ENCODE measurements at regions not wholly inside any gene's neighbourhood (a gene's known extent, or its start where the extent isn't known, plus 50 kb on each side); places are given as distances from the start of the nearest gene placed in this dataset.

- no peak overlapping the region for H3K4me3 Mint-ChIP-seq (ENCODE audit: unreplicated experiment)
- no peak for DNase-seq (ENCODE audit: low spot score)
- TF ChIP-seq CTCF (IDR thresholded peaks at IDR 0.05), result no peak
- no peak overlapping the region for H3K27ac Mint-ChIP-seq (ENCODE audit: unreplicated experiment)
- peaks cover 13% of the 10 kb centered on the region for H3K9me3 Mint-ChIP-seq (ENCODE audit: low read depth)
- no peaks in the 10 kb centered on the region for H3K27me3 Mint-ChIP-seq (ENCODE audit: low read depth)
- no peaks in the 10 kb centered on the region for H3K4me1 Mint-ChIP-seq (ENCODE audit: low read depth)
- H3K36me3 Mint-ChIP-seq (ENCODE audit: low read depth), result no peaks in the 10 kb centered on the region
Observed at GRCh38 chrX:4175221-4175620, 461.8 kb upstream of the PRKX start.

GRCh38 chrX:4173743-4174142 lies 460.3 kb upstream of the PRKX start:
- no peak for DNase-seq (ENCODE audit: low spot score)
- no peaks in the 10 kb centered on the region for H3K36me3 Mint-ChIP-seq (ENCODE audit: low read depth)
- no peaks in the 10 kb centered on the region for H3K27me3 Mint-ChIP-seq (ENCODE audit: low read depth)
- no peaks in the 10 kb centered on the region for H3K4me1 Mint-ChIP-seq (ENCODE audit: low read depth)
- TF ChIP-seq CTCF (IDR thresholded peaks at IDR 0.05), result no peak
- no peak overlapping the region for H3K27ac Mint-ChIP-seq (ENCODE audit: unreplicated experiment)
- H3K9me3 Mint-ChIP-seq (ENCODE audit: low read depth), result peaks cover 18% of the 10 kb centered on the region
- no peak overlapping the region for H3K4me3 Mint-ChIP-seq (ENCODE audit: unreplicated experiment)

- DNase-seq (ENCODE audit: low spot score), result no peak
- H3K4me3 Mint-ChIP-seq (ENCODE audit: unreplicated experiment), result no peak overlapping the region
- no peaks in the 10 kb centered on the region for H3K36me3 Mint-ChIP-seq (ENCODE audit: low read depth)
- H3K27ac Mint-ChIP-seq (ENCODE audit: unreplicated experiment), result no peak overlapping the region
- no peaks in the 10 kb centered on the region for H3K4me1 Mint-ChIP-seq (ENCODE audit: low read depth)
- no peaks in the 10 kb centered on the region for H3K27me3 Mint-ChIP-seq (ENCODE audit: low read depth)
- H3K9me3 Mint-ChIP-seq (ENCODE audit: low read depth), result peaks cover 19% of the 10 kb centered on the region
- no peak for TF ChIP-seq CTCF (IDR thresholded peaks at IDR 0.05)
Observed at GRCh38 chrX:4151798-4152197, 438.3 kb upstream of the PRKX start.

- no peak for DNase-seq (ENCODE audit: low spot score)
- no peak overlapping the region for H3K4me3 Mint-ChIP-seq (ENCODE audit: unreplicated experiment)
- H3K36me3 Mint-ChIP-seq (ENCODE audit: low read depth), result no peaks in the 10 kb centered on the region
- H3K4me1 Mint-ChIP-seq (ENCODE audit: low read depth), result no peaks in the 10 kb centered on the region
- peaks cover 18% of the 10 kb centered on the region for H3K9me3 Mint-ChIP-seq (ENCODE audit: low read depth)
- TF ChIP-seq CTCF (IDR thresholded peaks at IDR 0.05), result no peak
- no peak overlapping the region for H3K27ac Mint-ChIP-seq (ENCODE audit: unreplicated experiment)
- H3K27me3 Mint-ChIP-seq (ENCODE audit: low read depth), result no peaks in the 10 kb centered on the region
Observed at GRCh38 chrX:4150259-4150658, 436.8 kb upstream of the PRKX start.

- H3K4me1 Mint-ChIP-seq (ENCODE audit: low read depth), result no peaks in the 10 kb centered on the region
- peaks cover 4% of the 10 kb centered on the region for H3K27me3 Mint-ChIP-seq (ENCODE audit: low read depth)
- no peaks in the 10 kb centered on the region for H3K36me3 Mint-ChIP-seq (ENCODE audit: low read depth)
- no peak for DNase-seq (ENCODE audit: low spot score)
- H3K27ac Mint-ChIP-seq (ENCODE audit: unreplicated experiment), result no peak overlapping the region
- TF ChIP-seq CTCF (IDR thresholded peaks at IDR 0.05), result no peak
- no peaks in the 10 kb centered on the region for H3K9me3 Mint-ChIP-seq (ENCODE audit: low read depth)
- H3K4me3 Mint-ChIP-seq (ENCODE audit: unreplicated experiment), result no peak overlapping the region
Observed at GRCh38 chrX:4129626-4130025, 416.2 kb upstream of the PRKX start.
